SK-N-MC (cell line): ENCODE measurements at regions not wholly inside any gene's neighbourhood (a gene's known extent, or its start where the extent isn't known, plus 50 kb on each side); places are given as distances from the start of the nearest gene placed in this dataset.

ENCODE experiments used
- EZH2 ChIP-seq: fragments of 200-600 bp; sonication (generic); IDR thresholded peaks from one replicate; pipeline ENCODE4 v1.6.1; 2017; ENCODE audit warnings: antibody characterized with exemption
- FOXP2 ChIP-seq: optimal IDR thresholded peaks from 2 replicates; pipeline ENCODE3; 2011; ENCODE audit warnings: mild to moderate bottlenecking, moderate library complexity; ENCODE audit not compliant: insufficient read depth; ENCODE audit errors: extremely low read length, control extremely low read depth

DNA sequence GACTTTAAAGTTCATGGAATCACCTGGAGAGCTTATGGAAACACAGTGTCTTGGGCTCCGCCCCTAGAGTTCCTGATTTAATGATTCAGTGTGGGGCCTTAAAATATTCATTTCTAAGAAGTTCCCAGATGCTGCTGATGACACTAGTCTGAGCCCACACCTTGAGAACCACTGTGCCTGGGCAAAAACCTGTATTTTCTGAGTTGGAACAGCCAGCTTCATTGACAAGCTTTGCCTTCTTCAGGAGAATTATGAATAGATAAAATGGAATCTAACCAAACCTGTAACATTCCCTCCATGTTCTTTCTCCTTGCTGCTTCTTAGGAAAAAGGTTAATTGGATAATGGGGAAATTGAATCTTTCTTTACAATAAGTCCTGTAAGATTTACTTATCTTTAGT lies 490.7 kb downstream of the DIPK2A start:
- TF ChIP-seq EZH2 (no peak), FOXP2 (no peak)
